Keratinocyte (primary cell): ENCODE measurements at regions not wholly inside any gene's neighbourhood (a gene's known extent, or its start where the extent isn't known, plus 50 kb on each side); places are given as distances from the start of the nearest gene placed in this dataset.

Experiments used
- DNase-seq: peaks from one replicate; pipeline ENCODE4 v3.0.0-alpha.2; 2011; ENCODE audit warnings: low read depth, missing footprints, low spot score
- FAIRE-seq: peaks from 2 replicates; lab custom pipeline; 2011; peaks lifted over from hg19 to GRCh38; lab: Jason Lieb, UNC
- H2AFZ ChIP-seq: 2 replicates; pipeline ENCODE4 v1.6.0; 2012; ENCODE audit warnings: low read length, control low read depth, inconsistent platforms; ENCODE audit not compliant: control insufficient read depth
- H3K27ac ChIP-seq: 2 replicates; pipeline ENCODE4 v1.5.1; 2011; ENCODE audit warnings: low read length; ENCODE audit not compliant: control insufficient read depth, insufficient read depth
- H3K27me3 ChIP-seq: 3 replicates; pipeline ENCODE4 v1.6.0; 2011; ENCODE audit warnings: low read length; ENCODE audit not compliant: control insufficient read depth, insufficient read depth; ENCODE audit errors: extremely low read depth
- H3K36me3 ChIP-seq, 2 experiments: 2 replicates in 1 of 2; 3 replicates in 1 of 2; pipeline ENCODE4 v1.5.1; 2011; ENCODE audit warnings: low read length in 2 of 2, mild to moderate bottlenecking in 1 of 2; ENCODE audit not compliant: control insufficient read depth in 2 of 2, insufficient read depth in 2 of 2; ENCODE audit errors: extremely low read depth in 1 of 2
- H3K4me1 ChIP-seq: 3 replicates; pipeline ENCODE4 v1.5.1; 2011; ENCODE audit warnings: low read length; ENCODE audit not compliant: control insufficient read depth, insufficient read depth; ENCODE audit errors: extremely low read depth
- H3K4me2 ChIP-seq: 3 replicates; pipeline ENCODE4 v1.6.0; 2011; ENCODE audit warnings: low read depth, low read length; ENCODE audit not compliant: control insufficient read depth, insufficient read depth; ENCODE audit errors: extremely low read depth
- H3K4me3 ChIP-seq, 3 experiments: fragments of 200-600 bp in 1 of 3; sonication (generic) in 1 of 3; 2 replicates in 2 of 3; 3 replicates in 1 of 3; pipeline ENCODE4 v1.5.1; 2011 to 2016; ENCODE audit warnings: low read length in 3 of 3, mild to moderate bottlenecking in 3 of 3, control low read depth in 2 of 3, inconsistent platforms in 1 of 3, low read depth in 1 of 3, mixed read lengths in 1 of 3, mixed run types in 1 of 3, moderate library complexity in 1 of 3; ENCODE audit not compliant: control insufficient read depth in 2 of 3, insufficient read depth in 2 of 3; ENCODE audit errors: extremely low read depth in 1 of 3
- H3K79me2 ChIP-seq: 2 replicates; pipeline ENCODE4 v1.6.0; 2012; ENCODE audit warnings: low read length; ENCODE audit not compliant: control insufficient read depth, insufficient read depth
- H3K9ac ChIP-seq: 3 replicates; pipeline ENCODE4 v1.6.0; 2011; ENCODE audit warnings: low read length; ENCODE audit not compliant: control insufficient read depth, insufficient read depth; ENCODE audit errors: extremely low read depth
- H3K9me1 ChIP-seq: 3 replicates; pipeline ENCODE4 v1.6.0; 2011; ENCODE audit warnings: low read length; ENCODE audit not compliant: control insufficient read depth, insufficient read depth; ENCODE audit errors: extremely low read depth
- H3K9me3 ChIP-seq: 2 replicates; pipeline ENCODE4 v1.5.1; 2012; ENCODE audit warnings: low read depth, low read length; ENCODE audit not compliant: control insufficient read depth
- H4K20me1 ChIP-seq: 3 replicates; pipeline ENCODE4 v1.6.0; 2011; ENCODE audit warnings: low read length; ENCODE audit not compliant: control insufficient read depth, insufficient read depth; ENCODE audit errors: extremely low read depth
- CTCF ChIP-seq, 3 experiments: IDR thresholded peaks in 1 of 3; conservative IDR thresholded peaks in 1 of 3; optimal IDR thresholded peaks in 1 of 3; 2 replicates in 2 of 3; 3 replicates in 1 of 3; pipeline versions ENCODE3 to v1.5.1; 2011; ENCODE audit warnings: low read length in 3 of 3, mild to moderate bottlenecking in 3 of 3, moderate library complexity in 2 of 3, control low read depth in 1 of 3, inconsistent platforms in 1 of 3; ENCODE audit not compliant: insufficient read depth in 2 of 3; ENCODE audit errors: extremely low read depth in 1 of 3
- EZH2 ChIP-seq: IDR thresholded peaks from one replicate; pipeline ENCODE4 v1.6.1; 2012; ENCODE audit warnings: inconsistent platforms, mild to moderate bottlenecking, low read length, moderate library complexity
- dilution Hi-C: fragments of 300-500 bp; cut with MboI; formaldehyde crosslinking; loops from one replicate; pipeline ENCODE4 v1.7.0; 2020; ENCODE audit warnings: low sequenced_read_pairs; ENCODE audit not compliant: extremely low pct_ligation_motif_present

GRCh38 chr2:4604767-4605166, 901.4 kb downstream of the DCDC2C start:
- Histone ChIP-seq H3K9ac (no peak overlapping the region), H3K9me1 (no peaks in the 10 kb centered on the region), H3K27ac (no peak overlapping the region), H3K4me3 (no peak overlapping the region), H3K4me2 (no peak overlapping the region), H3K79me2 (no peaks in the 10 kb centered on the region), H3K36me3 (no peaks in the 10 kb centered on the region), H3K27me3 (no peaks in the 10 kb centered on the region), H4K20me1 (no peaks in the 10 kb centered on the region), H2AFZ (no peak overlapping the region), H3K9me3 (no peaks in the 10 kb centered on the region), H3K4me1 (no peaks in the 10 kb centered on the region)
- FAIRE-seq: no peak
- TF ChIP-seq EZH2: no peak
- TF ChIP-seq CTCF (optimal IDR thresholded peaks at IDR 0.05 in 1 of 3, IDR thresholded peaks at IDR 0.05 in 1 of 3, conservative IDR thresholded peaks at IDR 0.05 in 1 of 3; ENCODE audit: extremely low read depth in 1 of 3, insufficient read depth in 2 of 3, low read length in 3 of 3): no peak
- DNase-seq: no peak
- dilution Hi-C loops: no loop called here

- no peak for DNase-seq
- peaks cover 2% of the 10 kb centered on the region for H3K9me3 ChIP-seq
These were observed 914.8 kb downstream of the DCDC2C start for GRCh38 chr2:4618141-4618540.

More at GRCh38 chr2:4618141-4618540, 914.8 kb downstream of the DCDC2C start:
- no peak for FAIRE-seq
- no peaks in the 10 kb centered on the region for H3K27me3 ChIP-seq
- no peak overlapping the region for H3K9ac ChIP-seq
- no peak overlapping the region for H3K4me3 ChIP-seq
- dilution Hi-C loops: no loop called here
- H3K4me2 ChIP-seq: no peak overlapping the region
- no peak overlapping the region for H2AFZ ChIP-seq
- H3K27ac ChIP-seq: no peak overlapping the region
- no peaks in the 10 kb centered on the region for H3K9me1 ChIP-seq
- no peaks in the 10 kb centered on the region for H4K20me1 ChIP-seq
- TF ChIP-seq EZH2 (no peak), CTCF (optimal IDR thresholded peaks at IDR 0.05 in 1 of 3, IDR thresholded peaks at IDR 0.05 in 1 of 3, conservative IDR thresholded peaks at IDR 0.05 in 1 of 3; ENCODE audit: extremely low read depth in 1 of 3, insufficient read depth in 2 of 3, low read length in 3 of 3) (no peak)
- no peaks in the 10 kb centered on the region for H3K4me1 ChIP-seq
- H3K79me2 ChIP-seq: no peaks in the 10 kb centered on the region
- H3K36me3 ChIP-seq: no peaks in the 10 kb centered on the region
